T-helper 17 cell (primary cell): ENCODE measurements at regions not wholly inside any gene's neighbourhood (a gene's known extent, or its start where the extent isn't known, plus 50 kb on each side); places are given as distances from the start of the nearest gene placed in this dataset.
"Not testable (repeated sequence)": the region's sequence is repeated elsewhere in the genome, so short reads cannot be mapped to it uniquely, and the experiment has no call there.

Experiments
- ATAC-seq: fragments of 150-1000 bp; cut with Tn5 transposase; 2 replicates; pipeline ENCODE4 v1.10.0; 2021; ENCODE audit warnings: mild to moderate bottlenecking, moderate library complexity
- DNase-seq, 3 donors: peaks; one replicate each; pipeline versions ENCODE4 v3.0.0 to v3.0.0-alpha.2; 2020 to 2021
- H3K9me3 ChIP-seq: one replicate; pipeline ENCODE4 v1.7.0; 2013; ENCODE audit warnings: low read length, mild to moderate bottlenecking; ENCODE audit not compliant: control insufficient read depth, poor library complexity, severe bottlenecking
- H3K27ac Mint-ChIP-seq: one replicate; pipeline ENCODE4 v1.8.0; 2022; ENCODE audit warnings: mild to moderate bottlenecking, moderate library complexity, mixed read lengths
- H3K27me3 Mint-ChIP-seq: one replicate; pipeline ENCODE4 v1.8.0; 2022; ENCODE audit warnings: mixed read lengths
- H3K36me3 Mint-ChIP-seq: one replicate; pipeline ENCODE4 v1.8.0; 2022; ENCODE audit warnings: low read depth, mixed read lengths
- H3K4me1 Mint-ChIP-seq: one replicate; pipeline ENCODE4 v1.8.0; 2022; ENCODE audit warnings: mild to moderate bottlenecking, mixed read lengths
- H3K4me3 Mint-ChIP-seq: one replicate; pipeline ENCODE4 v1.8.0; 2022; ENCODE audit warnings: mild to moderate bottlenecking, moderate library complexity, mixed read lengths

- H3K4me3 Mint-ChIP-seq, H3K36me3 Mint-ChIP-seq, H3K9me3 ChIP-seq, DNase-seq, H3K27me3 Mint-ChIP-seq, H3K4me1 Mint-ChIP-seq, H3K27ac Mint-ChIP-seq, ATAC-seq: not testable (repeated sequence)
Observed at GRCh38 chr4:20062857-20063256, 188.8 kb upstream of the SLIT2 start.

- Mint-ChIP-seq H3K4me1 (no peaks in the 10 kb centered on the region), H3K27me3 (no peaks in the 10 kb centered on the region), H3K4me3 (no peak overlapping the region), H3K27ac (no peak overlapping the region), H3K36me3 (no peaks in the 10 kb centered on the region)
- no peaks in the 10 kb centered on the region for H3K9me3 ChIP-seq
- DNase-seq (no peak), ATAC-seq (no peak)
Observed at GRCh38 chr4:20062054-20062453, 189.7 kb upstream of the SLIT2 start.

- H3K27me3 Mint-ChIP-seq: no peaks in the 10 kb centered on the region
- no peak overlapping the region for H3K4me3 Mint-ChIP-seq
- H3K4me1 Mint-ChIP-seq: no peaks in the 10 kb centered on the region
- no peak overlapping the region for H3K27ac Mint-ChIP-seq
- no peak for ATAC-seq
- no peak for DNase-seq
- H3K36me3 Mint-ChIP-seq: no peaks in the 10 kb centered on the region
- H3K9me3 ChIP-seq: no peaks in the 10 kb centered on the region
Observed at GRCh38 chr4:20050768-20051167, 200.9 kb upstream of the SLIT2 start.

- H3K9me3 ChIP-seq: no peaks in the 10 kb centered on the region
- Mint-ChIP-seq H3K36me3 (no peaks in the 10 kb centered on the region), H3K4me3 (no peak overlapping the region), H3K27ac (no peak overlapping the region), H3K27me3 (no peaks in the 10 kb centered on the region), H3K4me1 (no peaks in the 10 kb centered on the region)
- ATAC-seq (no peak), DNase-seq (no peak)
Observed at GRCh38 chr4:20049889-20050288, 201.8 kb upstream of the SLIT2 start.

- no peaks in the 10 kb centered on the region for H3K4me1 Mint-ChIP-seq
Observed at GRCh38 chr4:20046931-20047677, 204.6 kb upstream of the SLIT2 start.

GRCh38 chr4:20046179-20046578, 205.5 kb upstream of the SLIT2 start:
- Mint-ChIP-seq H3K4me1 (no peaks in the 10 kb centered on the region), H3K4me3 (no peak overlapping the region), H3K27ac (no peak overlapping the region), H3K36me3 (no peaks in the 10 kb centered on the region), H3K27me3 (no peaks in the 10 kb centered on the region)
- no peak for ATAC-seq
- H3K9me3 ChIP-seq: no peaks in the 10 kb centered on the region
- DNase-seq: no peak

More at GRCh38 chr4:20046931-20047677, 204.6 kb upstream of the SLIT2 start:
- Mint-ChIP-seq H3K27ac (no peak overlapping the region), H3K36me3 (no peaks in the 10 kb centered on the region), H3K4me3 (no peak overlapping the region), H3K27me3 (no peaks in the 10 kb centered on the region)
- no peak for DNase-seq
- no peaks in the 10 kb centered on the region for H3K9me3 ChIP-seq
- ATAC-seq: no peak

- Mint-ChIP-seq H3K36me3 (no peaks in the 10 kb centered on the region), H3K27me3 (no peaks in the 10 kb centered on the region), H3K4me1 (no peaks in the 10 kb centered on the region), H3K4me3 (no peak overlapping the region), H3K27ac (no peak overlapping the region)
- ATAC-seq (no peak), DNase-seq (no peak)
- no peaks in the 10 kb centered on the region for H3K9me3 ChIP-seq
Observed at GRCh38 chr4:20044966-20045365, 206.7 kb upstream of the SLIT2 start.

GRCh38 chr4:20044502-20044911, 207.2 kb upstream of the SLIT2 start:
- ATAC-seq: no peak
- Mint-ChIP-seq H3K4me3 (no peak overlapping the region), H3K27ac (no peak overlapping the region), H3K27me3 (no peaks in the 10 kb centered on the region), H3K36me3 (no peaks in the 10 kb centered on the region), H3K4me1 (no peaks in the 10 kb centered on the region)
- no peak for DNase-seq
- H3K9me3 ChIP-seq: no peaks in the 10 kb centered on the region

- Mint-ChIP-seq H3K27ac (no peak overlapping the region), H3K4me3 (no peak overlapping the region), H3K36me3 (no peaks in the 10 kb centered on the region), H3K4me1 (no peaks in the 10 kb centered on the region), H3K27me3 (no peaks in the 10 kb centered on the region)
- H3K9me3 ChIP-seq: no peaks in the 10 kb centered on the region
- DNase-seq (no peak), ATAC-seq (no peak)
Observed at GRCh38 chr4:20043991-20044390, 207.7 kb upstream of the SLIT2 start.

- H3K4me3 Mint-ChIP-seq: no peak overlapping the region
- H3K36me3 Mint-ChIP-seq: no peaks in the 10 kb centered on the region
- no peak for DNase-seq
- no peaks in the 10 kb centered on the region for H3K4me1 Mint-ChIP-seq
- no peak overlapping the region for H3K27ac Mint-ChIP-seq
- H3K27me3 Mint-ChIP-seq: no peaks in the 10 kb centered on the region
- no peak for ATAC-seq
- H3K9me3 ChIP-seq: no peaks in the 10 kb centered on the region
Observed at GRCh38 chr4:20042769-20043168, 208.9 kb upstream of the SLIT2 start.

GRCh38 chr4:20041839-20042407, 209.8 kb upstream of the SLIT2 start:
- H3K27me3 Mint-ChIP-seq: no peaks in the 10 kb centered on the region
- H3K4me3 Mint-ChIP-seq: no peak overlapping the region
- H3K27ac Mint-ChIP-seq: no peak overlapping the region
- DNase-seq (no peak), ATAC-seq (no peak)
- no peaks in the 10 kb centered on the region for H3K9me3 ChIP-seq
- no peaks in the 10 kb centered on the region for H3K36me3 Mint-ChIP-seq
- H3K4me1 Mint-ChIP-seq: no peaks in the 10 kb centered on the region

GRCh38 chr4:20037745-20038144, 214.0 kb upstream of the SLIT2 start:
- Mint-ChIP-seq H3K4me3 (no peak overlapping the region), H3K27ac (no peak overlapping the region), H3K27me3 (no peaks in the 10 kb centered on the region), H3K36me3 (no peaks in the 10 kb centered on the region), H3K4me1 (no peaks in the 10 kb centered on the region)
- no peaks in the 10 kb centered on the region for H3K9me3 ChIP-seq
- DNase-seq (no peak), ATAC-seq (no peak)

- Mint-ChIP-seq H3K27me3 (no peaks in the 10 kb centered on the region), H3K27ac (no peak overlapping the region)
Observed at GRCh38 chr4:20030108-20030507, 221.6 kb upstream of the SLIT2 start.

GRCh38 chr4:20028645-20029044, 223.1 kb upstream of the SLIT2 start:
- H3K27ac Mint-ChIP-seq: no peak overlapping the region
- no peak overlapping the region for H3K4me3 Mint-ChIP-seq
- DNase-seq (no peak), ATAC-seq (no peak)
- no peaks in the 10 kb centered on the region for H3K4me1 Mint-ChIP-seq
- no peaks in the 10 kb centered on the region for H3K9me3 ChIP-seq
- H3K27me3 Mint-ChIP-seq: no peaks in the 10 kb centered on the region
- no peaks in the 10 kb centered on the region for H3K36me3 Mint-ChIP-seq

More at GRCh38 chr4:20030108-20030507, 221.6 kb upstream of the SLIT2 start:
- Mint-ChIP-seq H3K36me3 (no peaks in the 10 kb centered on the region), H3K4me1 (no peaks in the 10 kb centered on the region), H3K4me3 (no peak overlapping the region)
- H3K9me3 ChIP-seq: no peaks in the 10 kb centered on the region
- no peak for ATAC-seq
- no peak for DNase-seq
